ENCODE measurements at regions not wholly inside any gene's neighbourhood (a gene's known extent, or its start where the extent isn't known, plus 50 kb on each side); places are given as distances from the start of the nearest gene placed in this dataset.

- DNase-seq (ENCODE audit: low read depth), result no peak
- H3K4me3 ChIP-seq (replicated peaks; ENCODE audit: low read depth, low read length), result no peak overlapping the region
- TF ChIP-seq, protein P1, sequence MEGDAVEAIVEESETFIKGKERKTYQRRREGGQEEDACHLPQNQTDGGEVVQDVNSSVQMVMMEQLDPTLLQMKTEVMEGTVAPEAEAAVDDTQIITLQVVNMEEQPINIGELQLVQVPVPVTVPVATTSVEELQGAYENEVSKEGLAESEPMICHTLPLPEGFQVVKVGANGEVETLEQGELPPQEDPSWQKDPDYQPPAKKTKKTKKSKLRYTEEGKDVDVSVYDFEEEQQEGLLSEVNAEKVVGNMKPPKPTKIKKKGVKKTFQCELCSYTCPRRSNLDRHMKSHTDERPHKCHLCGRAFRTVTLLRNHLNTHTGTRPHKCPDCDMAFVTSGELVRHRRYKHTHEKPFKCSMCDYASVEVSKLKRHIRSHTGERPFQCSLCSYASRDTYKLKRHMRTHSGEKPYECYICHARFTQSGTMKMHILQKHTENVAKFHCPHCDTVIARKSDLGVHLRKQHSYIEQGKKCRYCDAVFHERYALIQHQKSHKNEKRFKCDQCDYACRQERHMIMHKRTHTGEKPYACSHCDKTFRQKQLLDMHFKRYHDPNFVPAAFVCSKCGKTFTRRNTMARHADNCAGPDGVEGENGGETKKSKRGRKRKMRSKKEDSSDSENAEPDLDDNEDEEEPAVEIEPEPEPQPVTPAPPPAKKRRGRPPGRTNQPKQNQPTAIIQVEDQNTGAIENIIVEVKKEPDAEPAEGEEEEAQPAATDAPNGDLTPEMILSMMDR (IDR thresholded peaks at IDR 0.05; ENCODE audit: low read length, missing control alignments), result no peak
Observed at GRCh38 chr6:105825210-105825609, 260.9 kb upstream of the PRDM1 start.

- no peak overlapping the region for H3K4me3 ChIP-seq (replicated peaks; ENCODE audit: low read depth, low read length)
- TF ChIP-seq, protein P1 (IDR thresholded peaks at IDR 0.05; ENCODE audit: low read length, missing control alignments), result no peak
- DNase-seq (ENCODE audit: low read depth), result no peak
Observed at GRCh38 chr6:105824732-105825131, 261.4 kb upstream of the PRDM1 start.

- H3K4me3 ChIP-seq (replicated peaks; ENCODE audit: low read depth, low read length), result no peak overlapping the region
- TF ChIP-seq, protein P1 (IDR thresholded peaks at IDR 0.05; ENCODE audit: low read length, missing control alignments), result no peak
- DNase-seq (ENCODE audit: low read depth), result no peak
Observed at GRCh38 chr6:105821777-105822176, 264.4 kb upstream of the PRDM1 start.

DNA sequence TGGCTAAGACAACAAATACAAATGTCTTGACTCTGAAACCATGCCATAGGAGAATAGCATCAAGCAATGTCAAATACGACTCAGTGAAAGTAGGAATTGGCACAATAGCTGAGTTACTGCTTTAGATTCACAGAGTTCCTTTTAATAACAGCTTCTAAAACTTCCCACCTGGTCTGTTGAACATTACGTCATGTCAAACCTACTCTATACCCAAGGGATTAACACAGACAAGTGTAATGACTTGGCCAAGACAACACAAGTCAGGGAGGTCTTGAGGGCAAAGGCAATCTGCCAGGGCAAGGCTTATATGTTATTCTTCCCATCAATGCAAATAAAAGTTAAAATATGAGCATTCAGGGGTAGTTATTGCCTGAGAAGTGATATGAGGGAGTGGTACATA, 265.1 kb upstream of the PRDM1 start:
- DNase-seq (ENCODE audit: low read depth), result no peak
- no peak overlapping the region for H3K4me3 ChIP-seq (replicated peaks; ENCODE audit: low read depth, low read length)
- TF ChIP-seq, protein P1 (IDR thresholded peaks at IDR 0.05; ENCODE audit: low read length, missing control alignments), result no peak

- no peak for DNase-seq (ENCODE audit: low read depth)
- TF ChIP-seq, protein P1 (IDR thresholded peaks at IDR 0.05; ENCODE audit: low read length, missing control alignments), result no peak
- no peak overlapping the region for H3K4me3 ChIP-seq (replicated peaks; ENCODE audit: low read depth, low read length)
Observed at GRCh38 chr6:105819745-105820144, 266.4 kb upstream of the PRDM1 start.

DNA sequence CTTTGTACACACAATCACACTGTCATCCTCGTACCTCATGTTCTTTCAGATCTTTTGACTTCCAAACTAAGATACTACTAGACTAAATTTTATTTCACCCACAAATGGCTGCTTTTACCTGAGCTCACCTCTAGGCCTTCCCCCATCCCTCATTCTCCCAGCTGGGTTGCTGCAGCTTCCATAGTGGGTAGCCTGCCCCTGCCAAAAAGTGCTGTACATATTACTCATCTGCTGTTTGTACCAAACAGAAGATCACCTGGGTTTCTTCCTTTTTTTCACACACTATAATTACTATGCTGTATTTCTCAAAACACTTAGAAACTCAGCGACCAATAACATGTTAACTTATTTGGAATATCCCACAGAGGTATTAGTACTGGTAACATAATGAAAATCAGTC, 267.6 kb upstream of the PRDM1 start:
- no peak for DNase-seq (ENCODE audit: low read depth)
- TF ChIP-seq, protein P1 (IDR thresholded peaks at IDR 0.05; ENCODE audit: low read length, missing control alignments), result no peak
- no peak overlapping the region for H3K4me3 ChIP-seq (replicated peaks; ENCODE audit: low read depth, low read length)

GRCh38 chr6:105817961-105818360, 268.2 kb upstream of the PRDM1 start:
- H3K4me3 ChIP-seq (replicated peaks; ENCODE audit: low read depth, low read length), result no peak overlapping the region
- TF ChIP-seq, protein P1 (IDR thresholded peaks at IDR 0.05; ENCODE audit: low read length, missing control alignments), result no peak
- DNase-seq (ENCODE audit: low read depth), result no peak

Data from fibroblast of pulmonary artery (primary cell).